GM23338 (cell line): ENCODE measurements at regions not wholly inside any gene's neighbourhood (a gene's known extent, or its start where the extent isn't known, plus 50 kb on each side); places are given as distances from the start of the nearest gene placed in this dataset.
A peak's percentile ranks its signal among the peaks of the same experiment; 100 is the strongest.

ENCODE experiments used
- ATAC-seq: fragments of 200-7000 bp; cut with Tn5 transposase; 3 replicates; pipeline ENCODE4 v1.9.1; 2020
- DNase-seq: peaks from one replicate; pipeline ENCODE4 v3.0.0-alpha.2; 2015; ENCODE audit warnings: low spot score
- H2AFZ ChIP-seq: fragments of 200-600 bp; sonication (generic); 2 replicates; pipeline ENCODE4 v1.8.0; 2016; ENCODE audit warnings: antibody characterized with exemption, mild to moderate bottlenecking, moderate library complexity
- H3F3A ChIP-seq: fragments of 200-600 bp; sonication (generic); replicated peaks from 2 replicates; pipeline ENCODE4 v1.8.0; 2017; ENCODE audit warnings: antibody characterized with exemption, mixed run types, low read depth
- H3K27ac ChIP-seq: fragments of 200-600 bp; sonication (generic); 2 replicates; pipeline ENCODE4 v1.6.1; 2016; ENCODE audit warnings: low read depth
- H3K27me3 ChIP-seq: fragments of 200-600 bp; sonication (generic); 2 replicates; pipeline ENCODE4 v1.8.0; 2016; ENCODE audit warnings: mild to moderate bottlenecking, mixed run types, moderate library complexity; ENCODE audit not compliant: insufficient read depth
- H3K36me3 ChIP-seq: fragments of 200-600 bp; sonication (generic); 2 replicates; pipeline ENCODE4 v1.8.0; 2016; ENCODE audit warnings: mild to moderate bottlenecking; ENCODE audit not compliant: insufficient read depth
- H3K4me1 ChIP-seq: fragments of 200-600 bp; sonication (generic); 2 replicates; pipeline ENCODE4 v1.8.0; 2016; ENCODE audit warnings: mild to moderate bottlenecking, moderate library complexity; ENCODE audit not compliant: insufficient read depth
- H3K4me2 ChIP-seq: fragments of 200-600 bp; sonication (generic); 2 replicates; pipeline ENCODE4 v1.7.1; 2017; ENCODE audit warnings: mixed run types
- H3K4me3 ChIP-seq: fragments of 200-600 bp; sonication (generic); 2 replicates; pipeline ENCODE4 v1.6.1; 2016; ENCODE audit warnings: mixed run types
- H3K79me2 ChIP-seq: fragments of 200-600 bp; sonication (generic); replicated peaks from 2 replicates; pipeline ENCODE4 v1.8.0; 2017; ENCODE audit warnings: mild to moderate bottlenecking; ENCODE audit not compliant: insufficient read depth
- H3K9me2 ChIP-seq: fragments of 200-600 bp; sonication (generic); 2 replicates; pipeline ENCODE4 v1.8.0; 2017; ENCODE audit not compliant: insufficient read depth
- H4K20me1 ChIP-seq: fragments of 200-600 bp; sonication (generic); replicated peaks from 2 replicates; pipeline ENCODE4 v1.8.0; 2017; ENCODE audit warnings: mild to moderate bottlenecking; ENCODE audit not compliant: insufficient read depth
- H3K27ac Mint-ChIP-seq: 2 replicates; pipeline ENCODE4 v1.8.0; 2020; ENCODE audit warnings: inconsistent platforms, mild to moderate bottlenecking, moderate library complexity, mixed read lengths
- H3K27me3 Mint-ChIP-seq: 3 replicates; pipeline ENCODE4 v1.8.0; 2022; ENCODE audit warnings: low read depth, mild to moderate bottlenecking, moderate library complexity, mixed read lengths, inconsistent platforms; ENCODE audit not compliant: insufficient read depth, poor library complexity
- H3K36me3 Mint-ChIP-seq: 3 replicates; pipeline ENCODE4 v1.8.0; 2021; ENCODE audit warnings: low read depth, mild to moderate bottlenecking, inconsistent platforms, moderate library complexity, mixed read lengths
- H3K4me1 Mint-ChIP-seq: 3 replicates; pipeline ENCODE4 v1.8.0; 2020; ENCODE audit warnings: mild to moderate bottlenecking, inconsistent platforms, mixed read lengths
- H3K4me3 Mint-ChIP-seq: 3 replicates; pipeline ENCODE4 v1.8.0; 2021; ENCODE audit warnings: moderate library complexity, mild to moderate bottlenecking, inconsistent platforms, mixed read lengths
- H3K9me3 Mint-ChIP-seq: 3 replicates; pipeline ENCODE4 v1.8.0; 2020; ENCODE audit warnings: moderate library complexity, mild to moderate bottlenecking, inconsistent platforms, mixed read lengths
- CTCF ChIP-seq, 2 experiments: fragments of 200-600 bp in 1 of 2; sonication (generic) in 1 of 2; conservative IDR thresholded peaks; 2 replicates each; pipeline versions ENCODE4 v1.5.1 to v1.6.1; 2016 to 2017; ENCODE audit warnings: antibody characterized with exemption in 2 of 2, low read depth in 2 of 2, mild to moderate bottlenecking in 2 of 2, moderate library complexity in 1 of 2
- EZH2 ChIP-seq: fragments of 200-600 bp; sonication (generic); IDR thresholded peaks from one replicate; pipeline ENCODE4 v1.8.0; 2017; ENCODE audit warnings: antibody characterized with exemption, mild to moderate bottlenecking, low read depth; ENCODE audit not compliant: unreplicated experiment
- EZH2phosphoT487 ChIP-seq: fragments of 200-600 bp; sonication (generic); IDR thresholded peaks from one replicate; pipeline ENCODE4 v1.8.1; 2018; ENCODE audit warnings: antibody characterized with exemption; ENCODE audit not compliant: unreplicated experiment
- JUNB ChIP-seq: IDR thresholded peaks from one replicate; pipeline ENCODE4 v1.6.1; 2016; ENCODE audit warnings: antibody characterized with exemption; ENCODE audit not compliant: unreplicated experiment
- POLR2AphosphoS5 ChIP-seq: IDR thresholded peaks from 2 replicates; pipeline ENCODE4 v1.6.1; 2016; ENCODE audit warnings: antibody characterized with exemption, low read depth
- STAT1 ChIP-seq: IDR thresholded peaks from one replicate; pipeline ENCODE4 v1.6.1; 2016; ENCODE audit warnings: antibody characterized with exemption; ENCODE audit not compliant: unreplicated experiment
- ZNF331 ChIP-seq: fragments of 250-450 bp; sonication (Bioruptor Pico); IDR thresholded peaks from 2 replicates; pipeline ENCODE4 v1.5.0; 2020; ENCODE audit warnings: low read depth, mild to moderate bottlenecking, moderate library complexity
- TF ChIP-seq, protein P1 (sequence below): fragments of 250-450 bp; sonication (Bioruptor Pico); IDR thresholded peaks from 2 replicates; pipeline ENCODE4 v1.5.0; 2020; ENCODE audit warnings: mild to moderate bottlenecking, moderate library complexity

GRCh38 chrX:46380148-46380752 lies 165.0 kb downstream of the ZNF674 start:
- Histone ChIP-seq H3K4me3 (no peak overlapping the region), H4K20me1 (no peaks in the 10 kb centered on the region), H3K27me3 (no peaks in the 10 kb centered on the region), H3K9me2 (no peaks in the 10 kb centered on the region), H3K4me1 (peaks cover 10% of the 10 kb centered on the region; the same call in 1 of the 2 replicates), H3K27ac (no peak overlapping the region), H2AFZ (no peak overlapping the region), H3K79me2 (no peaks in the 10 kb centered on the region), H3K4me2 (no peak overlapping the region), H3F3A (no peaks in the 10 kb centered on the region), H3K36me3 (no peaks in the 10 kb centered on the region)
- no peaks in the 10 kb centered on the region for H3K27me3 Mint-ChIP-seq
- H3K9me3 Mint-ChIP-seq: peaks cover 7% of the 10 kb centered on the region; the same call in 2 of the 3 replicates
- H3K27ac Mint-ChIP-seq: no peak overlapping the region
- ATAC-seq (no peak), DNase-seq (no peak)
- H3K4me1 Mint-ChIP-seq: peaks cover 8% of the 10 kb centered on the region; the same call in 2 of the 3 replicates
- H3K4me3 Mint-ChIP-seq: no peak overlapping the region
- peaks cover 4% of the 10 kb centered on the region; the same call in 1 of the 3 replicates for H3K36me3 Mint-ChIP-seq
- no peak for TF ChIP-seq EZH2

GRCh38 chrX:46376246-46376885 lies 168.9 kb downstream of the ZNF674 start:
- Histone ChIP-seq H3K4me1 (peaks cover 10% of the 10 kb centered on the region; the same call in 1 of the 2 replicates), H3K27me3 (no peaks in the 10 kb centered on the region), H4K20me1 (no peaks in the 10 kb centered on the region), H3K4me3 (no peak overlapping the region), H3K4me2 (no peak overlapping the region), H3K27ac (0 out of 2 replicates have a peak overlapping the region, but pooled peaks have one; percentile 45), H3K9me2 (no peaks in the 10 kb centered on the region), H3F3A (no peaks in the 10 kb centered on the region), H3K36me3 (no peaks in the 10 kb centered on the region), H2AFZ (no peak overlapping the region), H3K79me2 (no peaks in the 10 kb centered on the region)
- peak; percentile 69 for DNase-seq
- H3K4me3 Mint-ChIP-seq: no peak overlapping the region
- peak overlapping the region; percentile 71 for H3K27ac Mint-ChIP-seq
- ATAC-seq: peak; percentile 96
- peaks cover 8% of the 10 kb centered on the region; the same call in 2 of the 3 replicates for H3K4me1 Mint-ChIP-seq
- peaks cover 4% of the 10 kb centered on the region; the same call in 1 of the 3 replicates for H3K36me3 Mint-ChIP-seq
- TF ChIP-seq CTCF (conservative IDR thresholded peaks at IDR 0.05; ENCODE audit: low read depth in 2 of 2): peak; percentile 62 to 68
- no peak for TF ChIP-seq JUNB
- TF ChIP-seq POLR2AphosphoS5: no peak
- no peak for TF ChIP-seq STAT1
- no peak for TF ChIP-seq ZNF331
- TF ChIP-seq EZH2phosphoT487: no peak
- H3K9me3 Mint-ChIP-seq: peaks cover 7% of the 10 kb centered on the region; the same call in 2 of the 3 replicates
- H3K27me3 Mint-ChIP-seq: no peaks in the 10 kb centered on the region

DNA sequence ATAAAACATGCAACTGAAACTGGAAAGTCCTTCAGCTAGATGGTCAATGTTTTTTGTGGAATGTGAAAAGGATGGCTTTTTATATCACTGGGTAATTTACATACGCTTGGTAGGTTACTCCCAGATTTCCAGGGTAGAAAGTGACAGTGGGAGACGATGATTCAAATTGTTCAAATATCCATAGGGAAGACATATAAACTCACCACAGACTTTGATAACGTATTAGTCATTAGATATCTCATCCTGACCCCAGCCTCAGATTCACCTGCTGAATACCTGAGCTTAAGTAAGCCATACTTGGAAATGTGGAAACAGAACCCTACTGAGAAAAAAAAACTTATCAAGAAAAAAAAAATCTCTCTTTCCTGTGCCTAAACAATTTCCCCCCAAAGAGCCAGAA lies 169.4 kb downstream of the ZNF674 start:
- H2AFZ ChIP-seq: no peak overlapping the region
- H3K4me2 ChIP-seq: no peak overlapping the region
- Mint-ChIP-seq H3K27me3 (no peaks in the 10 kb centered on the region), H3K27ac (peak overlapping the region; percentile 71), H3K9me3 (peaks cover 7% of the 10 kb centered on the region; the same call in 2 of the 3 replicates), H3K36me3 (peaks cover 4% of the 10 kb centered on the region; the same call in 1 of the 3 replicates), H3K4me3 (no peak overlapping the region), H3K4me1 (peaks cover 8% of the 10 kb centered on the region; the same call in 2 of the 3 replicates)
- no peaks in the 10 kb centered on the region for H3K27me3 ChIP-seq
- H3K27ac ChIP-seq: 0 out of 2 replicates have a peak overlapping the region, but pooled peaks have one; percentile 45
- no peaks in the 10 kb centered on the region for H4K20me1 ChIP-seq
- no peak overlapping the region for H3K4me3 ChIP-seq
- peaks cover 10% of the 10 kb centered on the region; the same call in 1 of the 2 replicates for H3K4me1 ChIP-seq
- ATAC-seq (no peak), DNase-seq (no peak)
- H3F3A ChIP-seq: no peaks in the 10 kb centered on the region
- no peaks in the 10 kb centered on the region for H3K9me2 ChIP-seq
- H3K79me2 ChIP-seq: no peaks in the 10 kb centered on the region
- no peaks in the 10 kb centered on the region for H3K36me3 ChIP-seq
- TF ChIP-seq, protein P1, sequence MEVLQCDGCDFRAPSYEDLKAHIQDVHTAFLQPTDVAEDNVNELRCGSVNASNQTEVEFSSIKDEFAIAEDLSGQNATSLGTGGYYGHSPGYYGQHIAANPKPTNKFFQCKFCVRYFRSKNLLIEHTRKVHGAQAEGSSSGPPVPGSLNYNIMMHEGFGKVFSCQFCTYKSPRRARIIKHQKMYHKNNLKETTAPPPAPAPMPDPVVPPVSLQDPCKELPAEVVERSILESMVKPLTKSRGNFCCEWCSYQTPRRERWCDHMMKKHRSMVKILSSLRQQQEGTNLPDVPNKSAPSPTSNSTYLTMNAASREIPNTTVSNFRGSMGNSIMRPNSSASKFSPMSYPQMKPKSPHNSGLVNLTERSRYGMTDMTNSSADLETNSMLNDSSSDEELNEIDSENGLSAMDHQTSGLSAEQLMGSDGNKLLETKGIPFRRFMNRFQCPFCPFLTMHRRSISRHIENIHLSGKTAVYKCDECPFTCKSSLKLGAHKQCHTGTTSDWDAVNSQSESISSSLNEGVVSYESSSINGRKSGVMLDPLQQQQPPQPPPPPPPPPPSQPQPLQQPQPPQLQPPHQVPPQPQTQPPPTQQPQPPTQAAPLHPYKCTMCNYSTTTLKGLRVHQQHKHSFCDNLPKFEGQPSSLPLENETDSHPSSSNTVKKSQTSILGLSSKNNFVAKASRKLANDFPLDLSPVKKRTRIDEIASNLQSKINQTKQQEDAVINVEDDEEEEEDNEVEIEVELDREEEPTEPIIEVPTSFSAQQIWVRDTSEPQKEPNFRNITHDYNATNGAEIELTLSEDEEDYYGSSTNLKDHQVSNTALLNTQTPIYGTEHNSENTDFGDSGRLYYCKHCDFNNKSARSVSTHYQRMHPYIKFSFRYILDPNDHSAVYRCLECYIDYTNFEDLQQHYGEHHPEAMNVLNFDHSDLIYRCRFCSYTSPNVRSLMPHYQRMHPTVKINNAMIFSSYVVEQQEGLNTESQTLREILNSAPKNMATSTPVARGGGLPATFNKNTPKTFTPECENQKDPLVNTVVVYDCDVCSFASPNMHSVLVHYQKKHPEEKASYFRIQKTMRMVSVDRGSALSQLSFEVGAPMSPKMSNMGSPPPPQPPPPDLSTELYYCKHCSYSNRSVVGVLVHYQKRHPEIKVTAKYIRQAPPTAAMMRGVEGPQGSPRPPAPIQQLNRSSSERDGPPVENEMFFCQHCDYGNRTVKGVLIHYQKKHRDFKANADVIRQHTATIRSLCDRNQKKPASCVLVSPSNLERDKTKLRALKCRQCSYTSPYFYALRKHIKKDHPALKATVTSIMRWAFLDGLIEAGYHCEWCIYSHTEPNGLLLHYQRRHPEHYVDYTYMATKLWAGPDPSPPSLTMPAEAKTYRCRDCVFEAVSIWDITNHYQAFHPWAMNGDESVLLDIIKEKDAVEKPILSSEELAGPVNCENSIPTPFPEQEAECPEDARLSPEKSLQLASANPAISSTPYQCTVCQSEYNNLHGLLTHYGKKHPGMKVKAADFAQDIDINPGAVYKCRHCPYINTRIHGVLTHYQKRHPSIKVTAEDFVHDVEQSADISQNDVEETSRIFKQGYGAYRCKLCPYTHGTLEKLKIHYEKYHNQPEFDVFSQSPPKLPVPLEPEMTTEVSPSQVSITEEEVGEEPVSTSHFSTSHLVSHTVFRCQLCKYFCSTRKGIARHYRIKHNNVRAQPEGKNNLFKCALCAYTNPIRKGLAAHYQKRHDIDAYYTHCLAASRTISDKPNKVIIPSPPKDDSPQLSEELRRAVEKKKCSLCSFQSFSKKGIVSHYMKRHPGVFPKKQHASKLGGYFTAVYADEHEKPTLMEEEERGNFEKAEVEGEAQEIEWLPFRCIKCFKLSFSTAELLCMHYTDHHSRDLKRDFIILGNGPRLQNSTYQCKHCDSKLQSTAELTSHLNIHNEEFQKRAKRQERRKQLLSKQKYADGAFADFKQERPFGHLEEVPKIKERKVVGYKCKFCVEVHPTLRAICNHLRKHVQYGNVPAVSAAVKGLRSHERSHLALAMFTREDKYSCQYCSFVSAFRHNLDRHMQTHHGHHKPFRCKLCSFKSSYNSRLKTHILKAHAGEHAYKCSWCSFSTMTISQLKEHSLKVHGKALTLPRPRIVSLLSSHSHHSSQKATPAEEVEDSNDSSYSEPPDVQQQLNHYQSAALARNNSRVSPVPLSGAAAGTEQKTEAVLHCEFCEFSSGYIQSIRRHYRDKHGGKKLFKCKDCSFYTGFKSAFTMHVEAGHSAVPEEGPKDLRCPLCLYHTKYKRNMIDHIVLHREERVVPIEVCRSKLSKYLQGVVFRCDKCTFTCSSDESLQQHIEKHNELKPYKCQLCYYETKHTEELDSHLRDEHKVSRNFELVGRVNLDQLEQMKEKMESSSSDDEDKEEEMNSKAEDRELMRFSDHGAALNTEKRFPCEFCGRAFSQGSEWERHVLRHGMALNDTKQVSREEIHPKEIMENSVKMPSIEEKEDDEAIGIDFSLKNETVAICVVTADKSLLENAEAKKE (CRISPR knock-in tag): no peak
